GM23338 (cell line): ENCODE measurements at regions not wholly inside any gene's neighbourhood (a gene's known extent, or its start where the extent isn't known, plus 50 kb on each side); places are given as distances from the start of the nearest gene placed in this dataset.

Source experiments
- ATAC-seq: fragments of 200-7000 bp; cut with Tn5 transposase; 3 replicates; pipeline ENCODE4 v1.9.1; 2020
- DNase-seq: peaks from one replicate; pipeline ENCODE4 v3.0.0-alpha.2; 2015; ENCODE audit warnings: low spot score
- H2AFZ ChIP-seq: fragments of 200-600 bp; sonication (generic); 2 replicates; pipeline ENCODE4 v1.8.0; 2016; ENCODE audit warnings: antibody characterized with exemption, mild to moderate bottlenecking, moderate library complexity
- H3F3A ChIP-seq: fragments of 200-600 bp; sonication (generic); replicated peaks from 2 replicates; pipeline ENCODE4 v1.8.0; 2017; ENCODE audit warnings: antibody characterized with exemption, mixed run types, low read depth
- H3K27ac ChIP-seq: fragments of 200-600 bp; sonication (generic); 2 replicates; pipeline ENCODE4 v1.6.1; 2016; ENCODE audit warnings: low read depth
- H3K27me3 ChIP-seq: fragments of 200-600 bp; sonication (generic); 2 replicates; pipeline ENCODE4 v1.8.0; 2016; ENCODE audit warnings: mild to moderate bottlenecking, mixed run types, moderate library complexity; ENCODE audit not compliant: insufficient read depth
- H3K36me3 ChIP-seq: fragments of 200-600 bp; sonication (generic); 2 replicates; pipeline ENCODE4 v1.8.0; 2016; ENCODE audit warnings: mild to moderate bottlenecking; ENCODE audit not compliant: insufficient read depth
- H3K4me1 ChIP-seq: fragments of 200-600 bp; sonication (generic); 2 replicates; pipeline ENCODE4 v1.8.0; 2016; ENCODE audit warnings: mild to moderate bottlenecking, moderate library complexity; ENCODE audit not compliant: insufficient read depth
- H3K4me2 ChIP-seq: fragments of 200-600 bp; sonication (generic); 2 replicates; pipeline ENCODE4 v1.7.1; 2017; ENCODE audit warnings: mixed run types
- H3K4me3 ChIP-seq: fragments of 200-600 bp; sonication (generic); 2 replicates; pipeline ENCODE4 v1.6.1; 2016; ENCODE audit warnings: mixed run types
- H3K79me2 ChIP-seq: fragments of 200-600 bp; sonication (generic); replicated peaks from 2 replicates; pipeline ENCODE4 v1.8.0; 2017; ENCODE audit warnings: mild to moderate bottlenecking; ENCODE audit not compliant: insufficient read depth
- H3K9me2 ChIP-seq: fragments of 200-600 bp; sonication (generic); 2 replicates; pipeline ENCODE4 v1.8.0; 2017; ENCODE audit not compliant: insufficient read depth
- H4K20me1 ChIP-seq: fragments of 200-600 bp; sonication (generic); replicated peaks from 2 replicates; pipeline ENCODE4 v1.8.0; 2017; ENCODE audit warnings: mild to moderate bottlenecking; ENCODE audit not compliant: insufficient read depth
- H3K27ac Mint-ChIP-seq: 2 replicates; pipeline ENCODE4 v1.8.0; 2020; ENCODE audit warnings: inconsistent platforms, mild to moderate bottlenecking, moderate library complexity, mixed read lengths
- H3K27me3 Mint-ChIP-seq: 3 replicates; pipeline ENCODE4 v1.8.0; 2022; ENCODE audit warnings: low read depth, mild to moderate bottlenecking, moderate library complexity, mixed read lengths, inconsistent platforms; ENCODE audit not compliant: insufficient read depth, poor library complexity
- H3K36me3 Mint-ChIP-seq: 3 replicates; pipeline ENCODE4 v1.8.0; 2021; ENCODE audit warnings: low read depth, mild to moderate bottlenecking, inconsistent platforms, moderate library complexity, mixed read lengths
- H3K4me1 Mint-ChIP-seq: 3 replicates; pipeline ENCODE4 v1.8.0; 2020; ENCODE audit warnings: mild to moderate bottlenecking, inconsistent platforms, mixed read lengths
- H3K4me3 Mint-ChIP-seq: 3 replicates; pipeline ENCODE4 v1.8.0; 2021; ENCODE audit warnings: moderate library complexity, mild to moderate bottlenecking, inconsistent platforms, mixed read lengths
- H3K9me3 Mint-ChIP-seq: 3 replicates; pipeline ENCODE4 v1.8.0; 2020; ENCODE audit warnings: moderate library complexity, mild to moderate bottlenecking, inconsistent platforms, mixed read lengths
- CREB1 ChIP-seq: fragments of 250-450 bp; sonication (Bioruptor Pico); IDR thresholded peaks from 2 replicates; pipeline ENCODE4 v1.5.0; 2020; ENCODE audit warnings: low read depth, mild to moderate bottlenecking, moderate library complexity
- CTCF ChIP-seq, 2 experiments: fragments of 200-600 bp in 1 of 2; sonication (generic) in 1 of 2; conservative IDR thresholded peaks; 2 replicates each; pipeline versions ENCODE4 v1.5.1 to v1.6.1; 2016 to 2017; ENCODE audit warnings: antibody characterized with exemption in 2 of 2, low read depth in 2 of 2, mild to moderate bottlenecking in 2 of 2, moderate library complexity in 1 of 2
- ETS1 ChIP-seq: IDR thresholded peaks from 2 replicates; pipeline ENCODE4 v1.6.1; 2016; ENCODE audit warnings: antibody characterized with exemption
- EZH2 ChIP-seq: fragments of 200-600 bp; sonication (generic); IDR thresholded peaks from one replicate; pipeline ENCODE4 v1.8.0; 2017; ENCODE audit warnings: antibody characterized with exemption, mild to moderate bottlenecking, low read depth; ENCODE audit not compliant: unreplicated experiment
- EZH2phosphoT487 ChIP-seq: fragments of 200-600 bp; sonication (generic); IDR thresholded peaks from one replicate; pipeline ENCODE4 v1.8.1; 2018; ENCODE audit warnings: antibody characterized with exemption; ENCODE audit not compliant: unreplicated experiment
- NANOG ChIP-seq: IDR thresholded peaks from 2 replicates; pipeline ENCODE4 v1.6.1; 2016; ENCODE audit warnings: antibody characterized with exemption, borderline replicate concordance
- REST ChIP-seq: IDR thresholded peaks from one replicate; pipeline ENCODE4 v1.6.1; 2018; ENCODE audit warnings: antibody characterized with exemption; ENCODE audit not compliant: unreplicated experiment
- ZNF114 ChIP-seq: fragments of 250-450 bp; sonication (Bioruptor Pico); IDR thresholded peaks from 2 replicates; pipeline ENCODE4 v1.5.0; 2020; ENCODE audit warnings: mild to moderate bottlenecking, moderate library complexity
- ZNF462 ChIP-seq: fragments of 250-450 bp; sonication (Bioruptor Pico); IDR thresholded peaks from 2 replicates; pipeline ENCODE4 v1.5.0; 2020; ENCODE audit warnings: mild to moderate bottlenecking, moderate library complexity

- TF ChIP-seq REST = no peak
- no peak for TF ChIP-seq EZH2phosphoT487
- no peak for TF ChIP-seq CREB1 (CRISPR knock-in tag)
Observed at GRCh38 chr4:173883821-173884220, 353.8 kb upstream of the HAND2 start (continued).

GRCh38 chr4:173880897-173881296, 350.9 kb upstream of the HAND2 start:
- no peak overlapping the region for H3K4me3 ChIP-seq
- H3K36me3 Mint-ChIP-seq = no peaks in the 10 kb centered on the region
- no peaks in the 10 kb centered on the region for H3F3A ChIP-seq
- no peaks in the 10 kb centered on the region; the same call in 2 of the 3 replicates for H3K9me3 Mint-ChIP-seq
- no peak overlapping the region for H3K27ac Mint-ChIP-seq
- no peaks in the 10 kb centered on the region for H3K9me2 ChIP-seq
- H3K4me1 ChIP-seq = no peaks in the 10 kb centered on the region
- no peaks in the 10 kb centered on the region for H4K20me1 ChIP-seq
- no peak overlapping the region for H3K27ac ChIP-seq
- ATAC-seq (no peak), DNase-seq (no peak)
- no peak overlapping the region for H3K4me2 ChIP-seq
- H2AFZ ChIP-seq = no peak overlapping the region
- no peaks in the 10 kb centered on the region for H3K79me2 ChIP-seq
- no peaks in the 10 kb centered on the region for H3K27me3 ChIP-seq
- H3K4me1 Mint-ChIP-seq = peaks cover 12% of the 10 kb centered on the region; the same call in 2 of the 3 replicates
- H3K4me3 Mint-ChIP-seq = no peak overlapping the region
- H3K27me3 Mint-ChIP-seq = no peaks in the 10 kb centered on the region
- H3K36me3 ChIP-seq = no peaks in the 10 kb centered on the region
- TF ChIP-seq CTCF (conservative IDR thresholded peaks at IDR 0.05; ENCODE audit: low read depth in 2 of 2) = no peak
- TF ChIP-seq ZNF462 (CRISPR knock-in tag) = no peak
- TF ChIP-seq NANOG = no peak
- TF ChIP-seq REST = no peak
- no peak for TF ChIP-seq ZNF114 (CRISPR knock-in tag)
- TF ChIP-seq ETS1 = no peak
- no peak for TF ChIP-seq EZH2
